ACC112 (cell line): ENCODE measurements at regions not wholly inside any gene's neighbourhood (a gene's known extent, or its start where the extent isn't known, plus 50 kb on each side); places are given as distances from the start of the nearest gene placed in this dataset.
"Not testable (repeated sequence)": the region's sequence is repeated elsewhere in the genome, so short reads cannot be mapped to it uniquely, and the experiment has no call there.

Experiments
- H2AFZ ChIP-seq: fragments of 200-600 bp; sonication (generic); one replicate; pipeline ENCODE4 v1.6.0; 2017; ENCODE audit warnings: antibody characterized with exemption, low read length; ENCODE audit not compliant: unreplicated experiment
- H3K27ac ChIP-seq: fragments of 200-600 bp; sonication (generic); 2 replicates; pipeline ENCODE4 v1.5.1; 2014; ENCODE audit warnings: low read depth, mild to moderate bottlenecking, antibody characterized with exemption, low read length, moderate library complexity
- H3K27me3 ChIP-seq: fragments of 200-600 bp; sonication (generic); 2 replicates; pipeline ENCODE4 v1.6.1; 2014; ENCODE audit warnings: mild to moderate bottlenecking, antibody characterized with exemption, low read length, moderate library complexity, mixed read lengths; ENCODE audit not compliant: insufficient read depth
- H3K36me3 ChIP-seq: fragments of 200-600 bp; sonication (generic); 2 replicates; pipeline ENCODE4 v1.6.1; 2016; ENCODE audit warnings: mild to moderate bottlenecking, antibody characterized with exemption, low read length, moderate library complexity, mixed read lengths; ENCODE audit not compliant: insufficient read depth
- H3K4me1 ChIP-seq: fragments of 200-600 bp; sonication (generic); one replicate; pipeline ENCODE4 v1.6.1; 2016; ENCODE audit warnings: low read length, mixed read lengths; ENCODE audit not compliant: insufficient read depth, unreplicated experiment, control insufficient read depth
- H3K4me3 ChIP-seq: fragments of 200-600 bp; sonication (generic); 2 replicates; pipeline ENCODE4 v1.5.1; 2014; ENCODE audit warnings: mild to moderate bottlenecking, low read depth, low read length
- H3K79me2 ChIP-seq: fragments of 200-600 bp; sonication (generic); one replicate; pipeline ENCODE4 v1.6.0; 2016; ENCODE audit warnings: low read length; ENCODE audit not compliant: control insufficient read depth, unreplicated experiment, insufficient read depth

DNA sequence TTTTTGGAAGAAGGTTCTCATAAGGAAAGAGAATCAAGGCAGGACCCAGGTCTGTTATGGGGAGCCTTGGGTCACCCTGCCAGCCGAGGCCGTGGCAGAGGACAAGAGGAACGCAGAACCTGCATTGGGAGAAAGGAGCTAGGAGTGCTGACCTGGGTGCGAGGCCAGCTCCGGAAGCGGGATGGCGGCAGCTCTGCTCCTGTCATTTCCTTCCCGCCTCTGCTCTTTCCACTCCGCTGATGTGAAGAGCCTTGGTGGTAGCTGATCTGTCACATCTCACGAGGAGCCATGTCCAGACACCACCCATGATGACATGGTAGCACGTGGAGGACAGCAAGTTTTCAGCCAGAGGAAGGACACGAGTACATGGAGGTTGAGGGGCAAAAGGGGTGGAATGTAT, 109.5 kb upstream of the COL5A1 start:
- Histone ChIP-seq H3K79me2 (no peaks in the 10 kb centered on the region), H3K4me3 (no peak overlapping the region), H2AFZ (no peak overlapping the region), H3K4me1 (peaks cover 13% of the 10 kb centered on the region), H3K36me3 (no peaks in the 10 kb centered on the region), H3K27me3 (no peaks in the 10 kb centered on the region), H3K27ac (no peak overlapping the region)

DNA sequence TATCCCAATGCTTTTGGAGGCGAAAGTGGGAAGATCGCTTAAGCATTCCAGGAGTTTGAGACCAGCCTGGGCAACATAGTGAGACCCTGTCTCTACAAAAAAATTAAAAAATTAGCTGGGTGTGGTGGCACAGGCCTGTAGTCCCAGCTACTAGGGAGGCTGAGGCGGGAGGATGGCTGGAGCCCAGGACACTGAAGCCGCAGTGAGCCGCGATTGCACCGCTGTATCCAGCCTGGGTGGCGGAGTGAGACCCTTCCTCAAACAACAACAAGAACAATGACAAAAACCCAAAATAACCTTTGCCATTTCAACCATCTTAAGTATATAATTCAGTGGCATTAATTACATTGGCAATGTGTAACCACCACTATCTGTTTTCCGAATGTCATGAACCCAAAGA, 108.9 kb upstream of the COL5A1 start:
- H2AFZ ChIP-seq, H3K27me3 ChIP-seq, H3K79me2 ChIP-seq, H3K36me3 ChIP-seq, H3K4me3 ChIP-seq, H3K27ac ChIP-seq: not testable (repeated sequence)
- H3K4me1 ChIP-seq: peaks cover 13% of the 10 kb centered on the region

DNA sequence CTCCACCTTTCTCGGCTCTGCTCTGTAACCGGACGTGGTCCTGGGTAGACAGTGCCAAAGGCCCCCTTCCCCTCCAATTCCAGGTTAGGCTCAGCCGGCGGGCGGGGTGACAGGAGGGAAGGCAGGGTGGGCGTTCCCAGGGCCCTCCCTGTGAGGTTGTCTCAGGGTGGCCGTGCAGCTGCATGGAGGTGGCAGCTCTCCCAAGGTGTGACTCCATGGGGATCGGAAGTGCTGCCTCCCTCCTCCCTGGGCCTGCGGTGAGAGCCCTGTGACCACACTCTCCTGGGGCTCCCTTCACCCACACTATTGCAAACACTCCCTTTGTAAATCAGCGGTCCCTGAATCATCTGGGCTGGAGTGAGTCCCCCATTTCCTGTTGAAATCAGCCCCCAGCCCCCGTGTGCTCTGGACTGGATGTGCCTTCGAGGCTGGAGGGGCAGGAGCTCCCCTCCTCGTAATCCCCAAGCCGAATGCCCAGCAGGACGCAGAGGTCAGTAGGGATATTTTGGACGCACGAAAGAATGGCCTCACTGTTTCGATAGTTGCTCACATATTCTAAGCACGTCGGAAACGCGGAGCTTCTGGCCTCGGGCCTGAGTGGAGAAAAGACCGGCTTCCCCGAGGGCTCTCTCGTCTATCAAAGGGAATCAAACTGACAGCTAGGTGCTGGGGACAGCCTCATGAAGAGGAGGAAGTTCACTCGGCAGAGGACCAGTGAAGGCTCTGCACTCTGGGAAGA, 107.6 kb upstream of the COL5A1 start:
- Histone ChIP-seq H3K27me3 (no peaks in the 10 kb centered on the region), H3K27ac (no peak overlapping the region), H3K79me2 (no peaks in the 10 kb centered on the region), H3K4me3 (no peak overlapping the region), H3K4me1 (peaks cover 13% of the 10 kb centered on the region), H3K36me3 (no peaks in the 10 kb centered on the region), H2AFZ (no peak overlapping the region)

DNA sequence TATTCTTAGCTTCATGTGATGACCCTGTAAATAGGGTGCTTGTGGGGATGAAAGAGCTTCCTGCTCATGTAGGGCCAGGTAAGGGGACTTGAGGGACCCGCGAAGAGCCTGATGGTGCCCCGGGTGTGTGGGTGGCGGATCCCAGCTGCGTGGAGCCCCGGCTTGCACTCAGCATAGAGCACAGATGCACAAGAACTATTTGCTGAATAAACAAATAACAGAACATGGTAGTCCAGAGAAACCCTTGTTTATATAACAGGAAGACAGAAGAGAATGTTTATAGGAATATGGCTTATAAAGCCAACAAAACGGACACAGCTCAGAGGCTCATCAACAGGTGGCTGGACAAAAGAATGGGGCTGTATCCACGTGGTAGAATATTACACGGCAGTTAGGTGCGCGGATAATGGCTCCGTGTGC, 106.9 kb upstream of the COL5A1 start:
- no peak overlapping the region for H3K4me3 ChIP-seq
- peaks cover 13% of the 10 kb centered on the region for H3K4me1 ChIP-seq
- H3K36me3 ChIP-seq: no peaks in the 10 kb centered on the region
- H3K27me3 ChIP-seq: no peaks in the 10 kb centered on the region
- no peaks in the 10 kb centered on the region for H3K79me2 ChIP-seq
- H3K27ac ChIP-seq: no peak overlapping the region
- no peak overlapping the region for H2AFZ ChIP-seq

DNA sequence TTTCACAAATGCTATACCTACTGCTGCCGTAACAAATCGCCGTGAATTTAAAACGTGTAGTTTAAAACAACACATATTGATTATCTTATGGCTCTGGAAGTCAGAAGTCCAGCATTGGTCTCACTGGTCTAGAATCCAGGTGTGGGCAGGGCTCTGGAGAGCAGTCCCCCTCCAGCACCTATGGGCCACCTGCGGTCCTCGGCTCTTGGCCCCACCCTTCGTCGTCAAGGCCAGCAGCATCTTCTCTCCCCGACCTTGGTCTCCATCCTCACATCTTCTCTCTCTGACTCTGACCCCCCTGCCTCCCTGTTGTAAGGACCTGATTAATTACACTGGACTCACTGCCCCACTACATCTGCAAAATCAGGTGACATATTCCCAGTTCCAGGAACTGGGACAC, 106.4 kb upstream of the COL5A1 start:
- Histone ChIP-seq H3K4me3 (no peak overlapping the region), H2AFZ (no peak overlapping the region), H3K27me3 (no peaks in the 10 kb centered on the region), H3K79me2 (no peaks in the 10 kb centered on the region), H3K4me1 (peaks cover 13% of the 10 kb centered on the region), H3K36me3 (no peaks in the 10 kb centered on the region), H3K27ac (no peak overlapping the region)

DNA sequence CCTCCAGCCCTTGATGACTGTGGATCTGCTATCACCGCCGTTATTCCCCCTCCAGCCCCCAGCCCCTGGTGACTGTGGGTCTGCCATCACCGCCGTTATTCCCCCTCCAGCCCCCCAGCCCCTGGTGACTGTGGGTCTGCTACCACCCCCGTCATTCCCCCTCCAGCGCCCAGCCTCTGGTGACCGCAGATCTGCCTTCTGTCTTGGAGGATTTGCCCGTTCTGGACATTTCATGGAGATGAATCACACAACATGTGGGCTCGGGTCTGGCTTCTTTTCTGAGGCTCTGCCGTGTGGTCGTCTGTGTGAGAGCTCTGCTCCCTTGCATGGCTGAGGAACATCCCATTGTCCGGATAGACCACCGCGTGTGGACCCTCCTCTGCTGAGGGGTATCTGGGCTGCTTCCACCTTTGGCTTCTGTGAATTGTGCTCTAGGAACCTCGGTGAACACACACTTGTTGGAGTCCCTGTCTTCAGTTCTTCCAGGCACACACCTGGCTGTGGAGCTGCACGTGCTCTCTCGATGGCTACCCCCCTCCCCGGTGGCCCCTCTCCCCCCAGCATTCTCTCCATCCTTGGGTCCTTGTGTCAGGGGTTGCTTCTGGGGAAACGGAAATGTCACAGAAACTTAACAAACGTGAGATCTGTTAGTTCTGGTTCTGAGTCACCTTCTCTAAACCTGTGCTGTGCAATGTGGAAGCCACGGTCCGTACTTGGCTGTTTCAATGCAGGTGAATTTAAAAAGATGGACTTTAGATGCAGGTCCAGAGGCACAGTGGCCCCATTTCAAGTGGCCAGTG, 105.3 kb upstream of the COL5A1 start:
- Histone ChIP-seq H3K27me3 (no peaks in the 10 kb centered on the region), H3K79me2 (no peaks in the 10 kb centered on the region), H3K4me3 (peak overlapping the region; percentile 18; the same call in 1 of the 2 replicates), H3K27ac (no peak overlapping the region), H3K36me3 (no peaks in the 10 kb centered on the region), H2AFZ (peak overlapping the region; percentile 3), H3K4me1 (peaks cover 13% of the 10 kb centered on the region)

DNA sequence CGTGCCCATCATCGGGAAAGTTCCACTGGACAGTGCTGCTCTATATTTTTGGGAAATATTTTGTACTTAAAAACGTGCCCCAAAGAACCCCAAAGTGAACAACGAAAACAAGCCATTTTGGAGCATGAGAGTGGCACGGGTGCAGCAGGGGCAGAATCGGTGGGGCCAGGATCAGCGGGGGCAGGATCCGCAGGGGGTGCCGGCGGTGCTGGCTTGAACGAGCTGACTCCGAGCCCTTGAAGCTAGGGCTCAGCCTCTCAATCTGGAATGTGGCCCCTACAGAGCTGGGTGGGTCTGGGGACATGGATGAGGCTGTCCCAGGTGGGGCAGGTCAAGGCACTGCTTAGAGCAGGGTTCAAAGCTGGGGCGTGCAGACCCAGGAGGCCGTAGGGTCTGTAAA, 104.7 kb upstream of the COL5A1 start:
- Histone ChIP-seq H3K4me3 (no peak overlapping the region), H2AFZ (no peak overlapping the region), H3K27ac (no peak overlapping the region), H3K4me1 (peaks cover 13% of the 10 kb centered on the region), H3K36me3 (no peaks in the 10 kb centered on the region), H3K27me3 (no peaks in the 10 kb centered on the region), H3K79me2 (no peaks in the 10 kb centered on the region)

DNA sequence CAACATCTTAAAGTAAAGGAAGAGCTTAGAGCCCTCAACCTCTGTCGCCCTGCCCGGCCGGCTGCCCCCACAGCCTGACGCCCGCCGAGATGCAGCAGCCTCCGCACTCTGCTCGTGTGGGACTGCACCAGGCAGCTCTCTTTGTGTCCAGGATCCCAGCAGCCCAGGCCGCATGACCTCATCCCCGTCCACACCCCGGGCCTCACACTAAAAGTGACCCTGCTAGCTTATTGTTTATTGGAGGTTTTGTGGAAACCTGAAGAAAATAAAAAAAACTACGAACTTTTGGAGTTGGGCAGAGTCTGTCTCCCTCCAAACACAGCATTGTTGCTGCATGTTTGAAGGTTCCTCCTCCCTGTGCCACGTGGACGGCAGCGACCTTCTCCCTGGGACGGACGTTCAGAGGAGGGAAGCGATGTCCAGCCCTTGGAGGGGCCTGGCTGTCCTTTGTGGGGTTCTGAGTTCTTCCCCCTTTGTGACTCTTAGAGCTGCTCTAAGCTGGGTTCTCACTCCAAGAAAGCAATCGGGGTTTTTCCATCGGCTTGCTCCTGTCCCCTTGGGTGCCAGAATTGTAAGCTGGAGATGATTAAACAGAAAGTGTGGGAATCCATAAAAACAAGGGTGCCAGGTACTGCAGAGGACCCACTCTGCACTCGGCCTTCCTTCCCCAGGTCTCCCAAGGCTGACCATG, 103.5 kb upstream of the COL5A1 start:
- Histone ChIP-seq H3K27ac (no peak overlapping the region), H3K4me3 (no peak overlapping the region), H3K27me3 (no peaks in the 10 kb centered on the region), H3K36me3 (no peaks in the 10 kb centered on the region), H2AFZ (no peak overlapping the region), H3K79me2 (no peaks in the 10 kb centered on the region), H3K4me1 (peaks cover 13% of the 10 kb centered on the region)

DNA sequence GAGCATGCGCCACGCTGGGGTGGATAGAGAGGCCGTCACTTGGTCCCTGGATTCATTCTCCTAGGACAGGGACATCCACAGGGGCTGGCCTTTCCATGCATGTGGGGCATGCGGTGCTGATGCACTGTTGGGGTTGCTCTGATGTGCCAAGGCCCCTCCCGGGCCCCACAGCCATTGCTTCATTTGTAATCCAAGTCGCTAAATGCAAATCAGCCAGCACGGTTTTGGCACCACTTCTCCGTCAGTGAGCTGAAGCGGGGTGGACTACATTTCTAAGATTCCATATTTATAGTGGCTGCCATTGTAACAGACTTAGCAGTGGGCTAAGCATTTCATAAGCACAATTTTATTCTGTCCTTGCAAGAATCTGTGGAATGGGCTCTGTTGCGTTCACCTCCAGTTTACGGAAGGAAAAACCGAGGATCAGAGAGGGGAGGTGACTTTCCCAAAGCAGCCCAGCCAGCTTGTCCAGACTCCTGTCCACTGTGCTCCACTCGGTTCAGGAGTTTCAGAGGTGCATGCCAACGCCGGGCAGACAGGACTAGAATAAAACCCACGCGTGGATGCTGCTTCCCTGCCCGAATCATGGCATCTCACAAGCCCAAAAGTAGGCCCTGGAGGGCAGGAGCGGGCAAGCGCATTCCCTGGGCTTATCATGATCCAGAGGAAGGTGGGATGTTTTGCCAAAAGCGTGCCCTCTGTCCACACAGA, 102.6 kb upstream of the COL5A1 start:
- Histone ChIP-seq H3K79me2 (no peaks in the 10 kb centered on the region), H3K27ac (no peak overlapping the region), H2AFZ (no peak overlapping the region), H3K4me3 (no peak overlapping the region), H3K36me3 (no peaks in the 10 kb centered on the region), H3K27me3 (no peaks in the 10 kb centered on the region), H3K4me1 (peaks cover 13% of the 10 kb centered on the region)

DNA sequence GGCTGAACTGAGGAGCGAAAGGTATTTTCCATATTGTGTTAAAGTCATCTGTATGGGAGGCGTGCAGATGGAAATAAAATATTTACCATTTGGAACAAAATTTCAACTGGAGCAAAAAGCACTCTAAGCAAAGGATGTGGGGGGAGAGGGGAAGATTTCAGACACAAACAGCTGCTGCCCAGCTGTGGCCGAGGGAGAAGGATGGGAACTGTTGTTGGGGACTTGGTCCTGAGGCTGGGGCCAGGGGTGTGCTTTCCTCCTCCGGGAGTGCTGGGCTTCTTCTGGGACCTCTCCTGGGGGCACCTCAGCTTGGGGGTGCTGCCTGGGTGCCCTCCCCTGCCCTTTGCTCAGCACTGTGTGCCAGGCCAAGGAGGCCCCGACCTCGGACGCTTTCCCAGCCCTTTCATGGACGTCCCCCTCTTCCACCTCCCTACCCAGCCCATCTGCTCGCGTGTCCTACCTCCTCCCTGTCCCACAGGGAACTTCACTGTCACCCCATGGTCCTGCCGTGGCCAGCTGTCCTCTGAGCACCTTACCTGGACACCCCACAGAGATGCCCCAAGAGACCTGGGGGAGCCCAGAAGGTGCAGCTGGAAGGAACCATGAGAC, 101.9 kb upstream of the COL5A1 start:
- H3K4me1 ChIP-seq: peaks cover 19% of the 10 kb centered on the region

More for the DNA sequence above, 101.9 kb upstream of the COL5A1 start:
- H3K4me3 ChIP-seq: no peak overlapping the region
- no peaks in the 10 kb centered on the region for H3K36me3 ChIP-seq
- H2AFZ ChIP-seq: no peak overlapping the region
- H3K27me3 ChIP-seq: no peaks in the 10 kb centered on the region
- no peak overlapping the region for H3K27ac ChIP-seq
- H3K79me2 ChIP-seq: no peaks in the 10 kb centered on the region
